Fibroblast of mammary gland (primary cell): ENCODE measurements at regions not wholly inside any gene's neighbourhood (a gene's known extent, or its start where the extent isn't known, plus 50 kb on each side); places are given as distances from the start of the nearest gene placed in this dataset.
"Not testable (repeated sequence)": the region's sequence is repeated elsewhere in the genome, so short reads cannot be mapped to it uniquely, and the experiment has no call there.

Experiments used
- DNase-seq: peaks from one replicate; pipeline ENCODE4 v3.0.0-alpha.2; 2010; ENCODE audit warnings: low read depth
- H3K4me3 ChIP-seq: 2 replicates; pipeline ENCODE4 v1.5.1; 2011; ENCODE audit warnings: low read depth, mild to moderate bottlenecking, low read length, moderate library complexity; ENCODE audit not compliant: control insufficient read depth
- CTCF ChIP-seq: conservative IDR thresholded peaks from 2 replicates; pipeline ENCODE4 v1.5.1; 2011; ENCODE audit warnings: low read depth, low read length, inconsistent platforms; ENCODE audit not compliant: control insufficient read depth, insufficient read depth

GRCh38 chr18:8999872-9000271, 102.6 kb upstream of the NDUFV2 start:
- no peak for DNase-seq
- TF ChIP-seq CTCF = no peak
- no peak overlapping the region for H3K4me3 ChIP-seq

GRCh38 chr18:9000733-9001132, 101.8 kb upstream of the NDUFV2 start:
- no peak for TF ChIP-seq CTCF
- no peak overlapping the region for H3K4me3 ChIP-seq
- DNase-seq = peak; percentile 63

- no peak overlapping the region for H3K4me3 ChIP-seq
- TF ChIP-seq CTCF = no peak
- no peak for DNase-seq
These were observed 101.3 kb upstream of the NDUFV2 start for GRCh38 chr18:9001209-9001608.

- DNase-seq = no peak
- no peak overlapping the region for H3K4me3 ChIP-seq
- TF ChIP-seq CTCF = no peak
These were observed 98.9 kb upstream of the NDUFV2 start for GRCh38 chr18:9003406-9004100.

GRCh38 chr18:9004308-9004707, 98.2 kb upstream of the NDUFV2 start:
- DNase-seq, H3K4me3 ChIP-seq: not testable (repeated sequence)

GRCh38 chr18:9007700-9008099, 94.8 kb upstream of the NDUFV2 start:
- H3K4me3 ChIP-seq, DNase-seq: not testable (repeated sequence)

- TF ChIP-seq CTCF = no peak
- no peak overlapping the region for H3K4me3 ChIP-seq
- no peak for DNase-seq
These were observed 94.2 kb upstream of the NDUFV2 start for GRCh38 chr18:9008200-9008708.
